HuH-7 (cell line): ENCODE measurements at regions not wholly inside any gene's neighbourhood (a gene's known extent, or its start where the extent isn't known, plus 50 kb on each side); places are given as distances from the start of the nearest gene placed in this dataset.

Source experiments
- DNase-seq: peaks from one replicate; pipeline ENCODE4 v3.0.0; 2011; ENCODE audit warnings: low spot score

DNA sequence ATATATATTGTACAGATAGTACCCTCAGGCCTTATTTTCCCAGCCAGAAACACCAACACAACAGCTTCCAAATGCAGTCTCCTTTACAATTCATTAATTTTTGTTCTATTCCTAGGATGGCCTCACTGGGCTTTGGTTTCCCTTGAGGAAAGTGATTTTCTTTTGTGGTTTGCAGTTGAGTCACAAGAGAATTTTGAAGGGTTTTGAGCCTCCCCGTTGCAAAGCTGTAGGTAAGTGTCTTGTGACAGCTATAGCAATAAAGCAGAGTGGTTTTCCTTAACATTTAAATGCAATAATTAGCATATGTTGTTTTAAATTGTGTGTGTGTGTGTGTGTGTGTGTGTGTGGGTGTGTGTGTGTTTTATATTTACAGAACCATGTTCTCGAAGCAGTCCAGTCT, 54.1 kb upstream of the WDR17 start:
- DNase-seq: no peak

DNA sequence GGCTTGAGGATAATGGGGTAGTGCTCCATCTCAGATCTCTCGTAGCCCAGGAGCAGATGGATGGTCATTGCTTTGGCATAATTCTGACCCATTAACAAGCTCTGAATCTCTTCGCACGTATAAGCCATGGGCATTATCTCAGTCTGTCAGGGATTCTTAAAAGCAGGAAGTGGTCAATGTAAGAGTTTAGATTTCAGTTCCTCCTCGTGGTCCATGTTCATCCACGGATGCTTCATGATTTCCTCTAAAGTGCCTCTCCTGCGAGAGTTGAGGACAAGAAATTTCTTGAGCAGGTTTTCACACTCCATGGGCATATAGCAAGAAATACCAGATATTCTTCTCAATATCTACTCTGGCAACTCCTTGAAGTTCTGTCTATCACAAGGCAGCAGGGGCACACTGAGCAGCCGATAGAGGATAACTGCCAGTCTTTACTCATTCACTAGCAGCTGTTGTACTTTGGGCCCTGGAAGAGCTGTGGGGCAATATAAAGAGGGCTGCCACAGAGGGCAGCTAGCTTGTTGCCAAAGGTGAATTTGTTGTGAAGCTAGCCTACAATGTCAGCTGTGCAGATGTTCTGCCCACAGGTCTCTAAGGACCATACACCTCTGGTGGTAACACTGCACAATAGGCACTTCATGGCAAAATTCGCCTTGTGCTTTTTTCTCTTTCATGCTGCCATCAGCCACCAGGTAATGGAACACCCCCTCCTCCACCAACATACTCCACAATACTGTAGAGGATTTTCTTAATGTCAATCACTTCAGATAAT, 52.0 kb upstream of the WDR17 start:
- no peak for DNase-seq

DNA sequence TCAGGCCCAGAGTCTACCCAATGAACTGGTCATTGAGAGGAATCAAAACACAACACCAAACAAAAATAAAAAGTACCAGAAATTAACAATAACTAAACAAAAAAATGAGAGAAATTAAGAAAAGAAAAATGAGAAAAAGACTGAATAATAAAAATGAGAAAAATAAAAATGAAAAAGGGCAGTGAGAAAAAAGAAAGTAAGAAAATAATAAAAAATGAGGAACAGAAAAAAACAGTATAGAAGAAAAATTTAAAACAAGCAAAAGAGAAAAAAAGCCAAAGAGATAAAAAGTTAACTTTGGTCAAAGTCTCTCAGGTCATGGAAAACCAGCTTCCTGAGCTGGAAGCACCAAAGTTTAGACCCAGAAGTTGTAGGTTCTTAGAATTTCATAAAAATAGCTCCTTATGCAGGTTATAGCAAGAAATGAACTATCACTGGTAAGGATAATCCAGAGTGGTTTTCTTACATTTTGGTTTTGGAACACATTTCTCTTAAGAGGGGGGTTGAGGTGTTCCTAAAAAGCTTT, 51.0 kb upstream of the WDR17 start:
- no peak for DNase-seq
